H1 (cell line): ENCODE measurements at regions not wholly inside any gene's neighbourhood (a gene's known extent, or its start where the extent isn't known, plus 50 kb on each side); places are given as distances from the start of the nearest gene placed in this dataset.

Experiments used
- CTCF ChIA-PET: fragments of 300-600 bp; sonication (Branson Sonifier 250); formaldehyde crosslinking; loops from one replicate; lab custom pipeline; 2021; ENCODE audit not compliant: partially characterized antibody; lab: Charles Lee
- POLR2A ChIA-PET: fragments of 300-600 bp; sonication (Branson Sonifier 250); formaldehyde crosslinking; loops from one replicate; lab custom pipeline; 2021; ENCODE audit warnings: inconsistent platforms; ENCODE audit not compliant: partially characterized antibody; lab: Charles Lee
- DNase-seq, 2 experiments: peaks; one replicate each; pipeline versions ENCODE4 v3.0.0 to v3.0.0-alpha.2; 2010 to 2022; ENCODE audit warnings: low spot score in 2 of 2, low read depth in 1 of 2, mixed read lengths in 1 of 2
- FAIRE-seq: peaks from 2 replicates; lab custom pipeline; 2011; peaks lifted over from hg19 to GRCh38; lab: Jason Lieb, UNC
- H2AFZ ChIP-seq: 2 replicates; pipeline ENCODE4 v1.8.1; 2012; ENCODE audit warnings: low read length, inconsistent platforms
- H2AK5ac ChIP-seq: 2 replicates; pipeline ENCODE4 v1.6.1; 2013; ENCODE audit warnings: low read depth, low read length
- H2BK120ac ChIP-seq: replicated peaks from 2 replicates; pipeline ENCODE3; 2013; ENCODE audit warnings: low read depth, low read length, inconsistent platforms
- H2BK12ac ChIP-seq: 2 replicates; pipeline ENCODE4 v1.6.1; 2013; ENCODE audit warnings: low read depth, low read length
- H2BK15ac ChIP-seq: 2 replicates; pipeline ENCODE4 v1.6.1; 2013; ENCODE audit warnings: low read length
- H2BK20ac ChIP-seq: 2 replicates; pipeline ENCODE4 v1.6.1; 2013; ENCODE audit warnings: low read length
- H2BK5ac ChIP-seq: 2 replicates; pipeline ENCODE4 v1.6.1; 2013; ENCODE audit warnings: low read depth, low read length
- H3K14ac ChIP-seq: 2 replicates; pipeline ENCODE4 v1.6.1; 2013; ENCODE audit warnings: inconsistent platforms; ENCODE audit not compliant: insufficient read length
- H3K18ac ChIP-seq: 2 replicates; pipeline ENCODE4 v1.6.1; 2013; ENCODE audit warnings: low read length; ENCODE audit errors: extremely low read depth
- H3K23ac ChIP-seq: 2 replicates; pipeline ENCODE4 v1.6.1; 2013; ENCODE audit warnings: inconsistent platforms; ENCODE audit not compliant: insufficient read length
- H3K23me2 ChIP-seq: 2 replicates; pipeline ENCODE4 v1.6.1; 2013; ENCODE audit warnings: low read depth, low read length
- H3K27ac ChIP-seq: 2 replicates; pipeline ENCODE4 v1.6.1; 2011; ENCODE audit warnings: low read depth, low read length, inconsistent platforms
- H3K27me3 ChIP-seq, 4 experiments: replicated peaks in 1 of 4; 1 replicate in 1 of 4; 2 replicates in 3 of 4; pipeline versions ENCODE4 v1.6.1 to v1.8.1; 2011 to 2013; ENCODE audit warnings: low read length in 3 of 4, mild to moderate bottlenecking in 3 of 4, inconsistent platforms in 2 of 4, mixed read lengths in 2 of 4, moderate library complexity in 1 of 4; ENCODE audit not compliant: control insufficient read depth in 3 of 4, insufficient read depth in 3 of 4; ENCODE audit errors: extremely low read depth in 1 of 4
- H3K36me3 ChIP-seq, 4 experiments: 2 replicates each; pipeline versions ENCODE4 v1.6.1 to v1.8.1; 2011 to 2013; ENCODE audit warnings: mild to moderate bottlenecking in 4 of 4, low read length in 3 of 4, moderate library complexity in 2 of 4, control low read depth in 1 of 4, inconsistent platforms in 1 of 4; ENCODE audit not compliant: insufficient read depth in 4 of 4, control insufficient read depth in 2 of 4
- H3K4ac ChIP-seq: replicated peaks from 2 replicates; pipeline ENCODE3; 2013; ENCODE audit warnings: low read length, low read depth, mixed read lengths, inconsistent platforms; ENCODE audit not compliant: insufficient read length
- H3K4me1 ChIP-seq, 4 experiments: replicated peaks in 1 of 4; 1 replicate in 1 of 4; 2 replicates in 3 of 4; pipeline versions ENCODE4 v1.6.1 to v1.8.1; 2011 to 2013; ENCODE audit warnings: low read length in 3 of 4, inconsistent platforms in 2 of 4, mixed read lengths in 1 of 4; ENCODE audit not compliant: insufficient read depth in 4 of 4, control insufficient read depth in 3 of 4
- H3K4me2 ChIP-seq, 2 experiments: 2 replicates each; pipeline versions ENCODE4 v1.6.1 to v1.8.1; 2011 to 2013; ENCODE audit warnings: low read depth in 2 of 2, low read length in 2 of 2, control low read depth in 1 of 2, inconsistent platforms in 1 of 2, mild to moderate bottlenecking in 1 of 2; ENCODE audit not compliant: insufficient read depth in 1 of 2
- H3K4me3 ChIP-seq, 4 experiments: fragments of 200-600, 300-600 bp in 1 of 4; sonication (generic), shearing (Covaris generic), sonication (Bioruptor Twin) in 1 of 4; 2 replicates each; pipeline versions ENCODE4 v1.5.1 to v1.8.1; 2011 to 2016; ENCODE audit warnings: low read length in 4 of 4, low read depth in 3 of 4, control low read depth in 2 of 4, inconsistent platforms in 2 of 4, mild to moderate bottlenecking in 2 of 4, mixed read lengths in 1 of 4, moderate library complexity in 1 of 4; ENCODE audit not compliant: insufficient read depth in 2 of 4; ENCODE audit errors: extremely low read depth in 1 of 4
- H3K56ac ChIP-seq: replicated peaks from 2 replicates; pipeline ENCODE3; 2013; ENCODE audit warnings: low read depth, mild to moderate bottlenecking, mixed read lengths, low read length, inconsistent platforms; ENCODE audit not compliant: insufficient read length
- H3K79me1 ChIP-seq: 2 replicates; pipeline ENCODE4 v1.6.1; 2013; ENCODE audit warnings: low read depth, low read length, control low read depth
- H3K79me2 ChIP-seq, 2 experiments: 2 replicates each; pipeline versions ENCODE4 v1.6.1 to v1.8.1; 2012 to 2013; ENCODE audit warnings: low read length in 2 of 2, mild to moderate bottlenecking in 2 of 2, inconsistent platforms in 1 of 2; ENCODE audit not compliant: insufficient read depth in 2 of 2, control insufficient read depth in 1 of 2
- H3K9ac ChIP-seq, 4 experiments: replicated peaks in 1 of 4; 1 replicate in 1 of 4; 2 replicates in 3 of 4; pipeline versions ENCODE4 v1.6.1 to v1.8.1; 2011 to 2013; ENCODE audit warnings: low read depth in 3 of 4, low read length in 3 of 4, control low read depth in 2 of 4, mild to moderate bottlenecking in 2 of 4, moderate library complexity in 2 of 4, inconsistent platforms in 1 of 4; ENCODE audit errors: extremely low read depth in 1 of 4
- H3K9me3 ChIP-seq, 2 experiments: 2 replicates each; pipeline versions ENCODE4 v1.6.1 to v1.8.1; 2012 to 2013; ENCODE audit warnings: mild to moderate bottlenecking in 2 of 2, moderate library complexity in 2 of 2, control low read depth in 1 of 2, inconsistent platforms in 1 of 2, low read depth in 1 of 2, low read length in 1 of 2, mixed read lengths in 1 of 2; ENCODE audit not compliant: insufficient read depth in 2 of 2
- H4K20me1 ChIP-seq, 2 experiments: replicated peaks in 1 of 2; 2 replicates each; pipeline versions ENCODE3 to v1.8.1; 2011 to 2013; ENCODE audit warnings: inconsistent platforms in 2 of 2, low read length in 2 of 2, mild to moderate bottlenecking in 1 of 2; ENCODE audit not compliant: insufficient read depth in 2 of 2, control insufficient read depth in 1 of 2
- H4K5ac ChIP-seq: 2 replicates; pipeline ENCODE4 v1.6.1; 2013; ENCODE audit warnings: low read length, low read depth, mixed read lengths, inconsistent platforms; ENCODE audit not compliant: insufficient read length
- H4K8ac ChIP-seq: 2 replicates; pipeline ENCODE4 v1.8.0; 2013; ENCODE audit warnings: mild to moderate bottlenecking, moderate library complexity, low read length, inconsistent platforms; ENCODE audit not compliant: insufficient read depth; ENCODE audit errors: extremely low read depth
- H4K91ac ChIP-seq: replicated peaks from 2 replicates; pipeline ENCODE3; 2013; ENCODE audit warnings: low read length, mixed read lengths, inconsistent platforms; ENCODE audit not compliant: insufficient read length
- BACH1 ChIP-seq: IDR thresholded peaks from 2 replicates; pipeline ENCODE4 v1.6.1; 2012; ENCODE audit warnings: low read length, improper control_type of control experiment
- FOSL1 ChIP-seq: IDR thresholded peaks from 2 replicates; pipeline ENCODE4 v1.6.1; 2011; ENCODE audit warnings: mild to moderate bottlenecking, low read depth, low read length, moderate library complexity; ENCODE audit not compliant: insufficient read depth
- GABPA ChIP-seq: IDR thresholded peaks from 2 replicates; pipeline ENCODE4 v1.6.1; 2011; ENCODE audit warnings: mild to moderate bottlenecking, low read length, moderate library complexity, borderline replicate concordance; ENCODE audit not compliant: insufficient read depth
- KDM4A ChIP-seq: IDR thresholded peaks from one replicate; pipeline ENCODE4 v1.7.1; 2012; ENCODE audit warnings: low read depth, mild to moderate bottlenecking, moderate library complexity, low read length, inconsistent platforms; ENCODE audit not compliant: severe bottlenecking
- SP1 ChIP-seq: IDR thresholded peaks from 2 replicates; pipeline ENCODE4 v1.6.1; 2011; ENCODE audit warnings: low read depth, low read length
- SRF ChIP-seq: IDR thresholded peaks from 2 replicates; pipeline ENCODE4 v1.6.1; 2011; ENCODE audit warnings: mild to moderate bottlenecking, low read depth, low read length, moderate library complexity
- WGBS, 2 experiments: shearing (Covaris generic) in 1 of 2; methylation state at CpG; one replicate each; pipeline versions ENCODE4 v1.1.6 to v1.1.7; 2013 to 2015; ENCODE audit warnings: low lambda C conversion rate in 2 of 2, mixed read lengths in 2 of 2, inconsistent platforms in 1 of 2, low coverage in 1 of 2, missing lambda C conversion rate in 1 of 2; ENCODE audit not compliant: insufficient replicate concordance in 2 of 2, insufficient coverage in 1 of 2, insufficient read length in 1 of 2; ENCODE audit errors: extremely low coverage in 1 of 2, missing lambda C conversion rate in 1 of 2; 5-methylcytosine and 5-hydroxymethylcytosine counted together
- TF ChIP-seq, protein P1 (sequence below): IDR thresholded peaks from 2 replicates; pipeline ENCODE4 v1.6.1; 2011; ENCODE audit warnings: low read length, improper control_type of control experiment

- H3K27ac ChIP-seq = no peak overlapping the region
- no peak overlapping the region for H3K18ac ChIP-seq
- no peaks in the 10 kb centered on the region for H3K79me2 ChIP-seq
- H3K36me3 ChIP-seq = no peaks in the 10 kb centered on the region
- no peak overlapping the region for H2BK120ac ChIP-seq
- no peak overlapping the region for H2AFZ ChIP-seq
- no peak overlapping the region for H2AK5ac ChIP-seq
- no peak overlapping the region for H2BK5ac ChIP-seq
- H3K23ac ChIP-seq = no peak overlapping the region
- no peak overlapping the region for H3K9ac ChIP-seq
- H3K4me1 ChIP-seq = no peaks in the 10 kb centered on the region
- H4K91ac ChIP-seq = no peak overlapping the region
- H4K8ac ChIP-seq = no peak overlapping the region
- H3K23me2 ChIP-seq = no peaks in the 10 kb centered on the region
- H3K14ac ChIP-seq = no peak overlapping the region
- no peak overlapping the region for H3K4ac ChIP-seq
- DNase-seq (no peak), FAIRE-seq (no peak)
- H4K20me1 ChIP-seq = no peaks in the 10 kb centered on the region
- H3K56ac ChIP-seq = no peak overlapping the region
- no peak overlapping the region for H2BK20ac ChIP-seq
- CTCF ChIA-PET = interaction anchor here (0.6 kb wide), 1 partner anchor 647 kb away, joined by 3 read pairs; no protein-coding TSS in a partner anchor
- no peaks in the 10 kb centered on the region for H3K27me3 ChIP-seq
- no peak overlapping the region for H2BK12ac ChIP-seq
- no peak overlapping the region for H4K5ac ChIP-seq
- no peak overlapping the region for H2BK15ac ChIP-seq
- no peaks in the 10 kb centered on the region for H3K79me1 ChIP-seq
- H3K4me3 ChIP-seq = no peak overlapping the region
- no peaks in the 10 kb centered on the region for H3K9me3 ChIP-seq
- no peak overlapping the region for H3K4me2 ChIP-seq
- WGBS, 2 experiments = 94% methylated on average over 3 of the region's 3 CpGs; no CpG with 5 or more reads in 1 of the 2 experiments
- POLR2A ChIA-PET = no interaction called here
- TF ChIP-seq FOSL1 (no peak), GABPA (no peak), SP1 (no peak), SRF (no peak), BACH1 (no peak), KDM4A (no peak)
- TF ChIP-seq, protein P1, sequence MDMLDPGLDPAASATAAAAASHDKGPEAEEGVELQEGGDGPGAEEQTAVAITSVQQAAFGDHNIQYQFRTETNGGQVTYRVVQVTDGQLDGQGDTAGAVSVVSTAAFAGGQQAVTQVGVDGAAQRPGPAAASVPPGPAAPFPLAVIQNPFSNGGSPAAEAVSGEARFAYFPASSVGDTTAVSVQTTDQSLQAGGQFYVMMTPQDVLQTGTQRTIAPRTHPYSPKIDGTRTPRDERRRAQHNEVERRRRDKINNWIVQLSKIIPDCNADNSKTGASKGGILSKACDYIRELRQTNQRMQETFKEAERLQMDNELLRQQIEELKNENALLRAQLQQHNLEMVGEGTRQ = no peak
These were observed 488.2 kb upstream of the SPHKAP start for GRCh38 chr2:228669690-228670089.
